Loucy (cell line): ENCODE measurements at regions not wholly inside any gene's neighbourhood (a gene's known extent, or its start where the extent isn't known, plus 50 kb on each side); places are given as distances from the start of the nearest gene placed in this dataset.

Source experiments
- CTCF ChIP-seq: fragments of 200-600 bp; sonication (generic); conservative IDR thresholded peaks from 2 replicates; pipeline ENCODE4 v1.5.1; 2014; ENCODE audit warnings: mild to moderate bottlenecking, antibody characterized with exemption, low read length
- EZH2phosphoT487 ChIP-seq: fragments of 200-600 bp; IDR thresholded peaks from 2 replicates; pipeline ENCODE4 v1.6.1; 2018; ENCODE audit warnings: antibody characterized with exemption, mild to moderate bottlenecking, moderate library complexity, borderline replicate concordance

DNA sequence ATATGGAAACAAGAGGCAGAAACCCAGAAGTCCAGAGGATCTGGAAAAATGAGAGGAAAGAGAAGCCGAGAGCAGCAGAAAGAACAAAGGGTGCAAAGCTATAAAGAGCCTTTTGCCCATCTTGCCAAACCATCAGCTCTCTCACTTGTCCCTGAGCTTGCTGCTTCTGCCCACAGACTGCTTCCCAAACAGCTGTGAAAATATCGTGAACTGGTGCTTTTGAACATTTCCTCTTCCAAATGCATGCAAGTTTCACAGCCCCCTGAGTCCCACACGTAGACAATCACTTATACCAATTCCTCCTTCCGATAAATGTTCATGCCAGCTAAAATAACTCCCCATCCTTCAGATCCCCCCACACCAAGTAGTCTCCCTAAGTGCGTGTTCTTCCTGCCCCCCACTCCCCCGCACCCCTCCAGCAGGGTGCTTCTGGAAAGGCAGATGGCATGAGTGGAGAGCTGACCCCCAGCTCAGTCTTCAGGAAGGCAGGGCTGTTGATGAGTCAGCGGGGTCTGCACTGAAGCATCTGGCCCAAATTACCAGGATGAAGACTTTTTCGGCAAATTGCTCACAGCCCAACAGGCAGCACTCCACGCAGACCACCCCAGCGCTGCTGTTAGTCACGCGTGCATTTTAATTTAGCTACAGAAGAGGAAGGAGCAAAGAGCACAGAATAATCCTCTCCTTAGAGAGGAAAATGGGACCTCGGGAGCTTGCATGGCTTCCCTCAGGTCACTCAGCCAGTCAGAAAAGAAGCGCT is 76.1 kb upstream of the KCNMA1 start:
- TF ChIP-seq CTCF (no peak), EZH2phosphoT487 (no peak)
